SIG-M5 treated with dmso at 0.1 percent for 504 hours (cell line): ENCODE measurements at regions not wholly inside any gene's neighbourhood (a gene's known extent, or its start where the extent isn't known, plus 50 kb on each side); places are given as distances from the start of the nearest gene placed in this dataset.
"Not testable (repeated sequence)": the region's sequence is repeated elsewhere in the genome, so short reads cannot be mapped to it uniquely, and the experiment has no call there.

ENCODE experiments used
- DNase-seq: peaks from one replicate; lab custom pipeline; 2025; ENCODE audit not compliant: unreplicated experiment; lab: John Stamatoyannopoulos, UW

DNA sequence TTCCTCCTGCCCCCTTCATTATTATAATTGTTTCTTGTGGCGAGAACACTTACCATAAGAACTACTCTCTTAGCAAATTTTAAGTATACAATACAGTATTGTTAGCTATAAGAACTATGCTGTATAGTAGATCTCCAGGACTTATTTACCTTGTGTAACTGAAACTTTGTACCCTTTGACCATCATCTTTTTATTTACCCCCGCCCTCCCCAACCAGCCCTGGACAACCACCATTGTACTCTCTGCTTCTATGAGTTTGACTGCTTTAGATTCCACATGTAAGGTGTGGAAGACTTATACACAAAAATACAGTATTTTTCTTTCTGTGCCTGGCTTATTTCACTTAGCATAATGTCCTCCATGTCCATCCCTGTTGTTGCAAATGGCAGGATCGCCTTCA lies 161.1 kb downstream of the PHF8 start:
- no peak for DNase-seq

DNA sequence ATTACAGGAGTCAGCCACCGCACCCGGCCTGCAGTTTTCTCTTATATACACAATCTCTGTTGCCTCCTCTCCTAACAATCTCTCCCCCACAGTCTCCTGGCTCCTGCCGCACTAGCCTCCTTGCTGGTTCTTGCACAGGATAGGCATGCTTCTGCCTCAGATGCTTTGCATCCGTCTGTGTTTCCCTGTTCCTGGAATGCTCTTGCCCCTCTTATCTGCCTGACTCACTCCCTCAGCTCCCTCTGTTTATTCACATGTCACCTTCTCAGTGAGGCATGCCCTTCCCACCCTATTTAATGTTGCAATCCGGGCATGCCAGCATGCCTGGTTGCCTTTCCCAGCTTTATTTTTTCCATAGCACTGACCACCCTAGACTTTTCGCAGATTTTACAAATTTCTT lies 161.9 kb downstream of the PHF8 start:
- no peak for DNase-seq

DNA sequence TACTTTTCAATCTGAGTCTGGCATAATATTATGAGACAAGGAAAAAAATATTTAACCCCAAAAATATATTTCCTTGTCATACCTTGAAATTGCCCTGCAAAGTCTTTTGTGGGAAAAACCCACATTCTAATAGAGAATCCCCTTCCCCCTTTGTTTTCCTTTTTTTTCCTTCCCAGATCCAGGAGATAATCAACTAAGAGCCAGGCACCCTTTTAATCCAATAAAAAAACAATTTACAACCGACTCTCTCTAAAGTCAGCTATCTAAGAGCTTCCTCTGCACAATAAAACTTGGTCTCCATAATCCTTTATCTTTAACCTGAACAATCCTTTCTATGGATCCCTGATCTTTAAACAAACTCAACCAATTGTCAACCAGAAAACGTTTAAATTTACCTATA lies 163.5 kb downstream of the PHF8 start:
- not testable (repeated sequence) for DNase-seq

GRCh38 chrX:53859890-53860289 lies 173.4 kb upstream of the HUWE1 start:
- no peak for DNase-seq

DNA sequence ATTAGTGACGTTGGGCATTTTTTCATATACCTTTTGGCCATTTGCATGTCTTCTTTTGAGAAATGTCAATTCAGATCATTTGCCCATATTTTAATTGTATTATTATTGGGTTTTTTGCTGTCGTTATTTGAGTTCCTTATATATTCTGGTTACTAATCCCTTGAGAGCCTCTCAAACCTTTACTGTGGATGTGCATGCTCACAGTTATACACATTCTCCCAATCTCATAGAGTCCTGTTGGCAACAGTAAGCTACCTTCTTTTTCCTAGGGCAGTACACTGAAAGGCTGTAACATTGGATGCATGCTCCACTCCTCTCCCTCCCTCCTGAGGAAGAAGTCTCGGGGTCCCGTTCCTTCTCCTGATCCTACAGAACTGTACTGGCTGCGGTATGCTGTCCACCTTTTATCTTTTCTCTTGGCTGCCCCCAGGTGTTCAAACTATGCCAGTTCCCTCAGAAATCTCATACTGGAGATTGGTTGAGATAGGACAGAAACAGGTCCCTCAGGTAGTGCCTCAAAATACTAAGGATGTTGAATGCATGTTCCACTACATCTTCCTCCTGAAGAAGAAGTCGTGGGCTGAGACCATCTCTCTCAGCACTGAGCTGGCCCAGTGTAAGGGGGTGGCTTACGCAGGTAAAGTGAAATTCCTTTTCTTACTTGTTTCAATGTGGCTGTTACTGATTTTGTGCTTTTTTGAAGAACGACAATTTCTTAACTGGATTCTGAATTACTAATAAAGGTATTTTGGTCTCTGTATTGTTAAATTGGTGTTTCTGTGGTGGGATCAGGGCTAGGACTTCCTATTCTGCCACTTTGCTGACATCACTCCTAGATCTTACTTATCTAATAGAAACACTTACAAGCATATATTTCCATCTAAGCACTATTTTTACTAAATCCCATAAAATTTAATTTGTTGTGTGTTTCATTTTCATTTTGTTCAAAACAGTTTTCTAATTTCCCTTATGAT lies 145.4 kb upstream of the HUWE1 start:
- DNase-seq, result peak; percentile 7

GRCh38 chrX:53824686-53825085 lies 138.2 kb upstream of the HUWE1 start:
- DNase-seq, result no peak

GRCh38 chrX:53818115-53818514 lies 131.6 kb upstream of the HUWE1 start:
- DNase-seq, result not testable (repeated sequence)

DNA sequence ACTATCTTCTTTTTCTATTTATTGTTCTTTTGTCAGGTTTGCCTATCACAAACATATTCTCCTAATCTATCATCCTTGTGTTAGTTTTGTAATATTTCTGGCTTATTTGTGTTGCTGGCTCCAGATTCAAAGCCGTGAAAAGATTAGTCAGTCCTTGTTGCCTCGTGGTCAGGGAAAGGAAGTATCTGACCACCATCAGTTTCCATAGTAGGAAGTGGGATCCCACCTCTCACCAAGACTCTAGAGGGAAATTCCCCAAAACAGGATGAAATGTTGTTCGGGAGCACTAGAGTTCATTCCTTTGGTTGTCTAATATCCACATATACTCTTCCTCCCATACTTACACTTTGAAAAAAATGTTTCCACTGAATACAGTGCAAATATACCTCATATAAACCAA lies 131.0 kb upstream of the HUWE1 start:
- no peak for DNase-seq

DNA sequence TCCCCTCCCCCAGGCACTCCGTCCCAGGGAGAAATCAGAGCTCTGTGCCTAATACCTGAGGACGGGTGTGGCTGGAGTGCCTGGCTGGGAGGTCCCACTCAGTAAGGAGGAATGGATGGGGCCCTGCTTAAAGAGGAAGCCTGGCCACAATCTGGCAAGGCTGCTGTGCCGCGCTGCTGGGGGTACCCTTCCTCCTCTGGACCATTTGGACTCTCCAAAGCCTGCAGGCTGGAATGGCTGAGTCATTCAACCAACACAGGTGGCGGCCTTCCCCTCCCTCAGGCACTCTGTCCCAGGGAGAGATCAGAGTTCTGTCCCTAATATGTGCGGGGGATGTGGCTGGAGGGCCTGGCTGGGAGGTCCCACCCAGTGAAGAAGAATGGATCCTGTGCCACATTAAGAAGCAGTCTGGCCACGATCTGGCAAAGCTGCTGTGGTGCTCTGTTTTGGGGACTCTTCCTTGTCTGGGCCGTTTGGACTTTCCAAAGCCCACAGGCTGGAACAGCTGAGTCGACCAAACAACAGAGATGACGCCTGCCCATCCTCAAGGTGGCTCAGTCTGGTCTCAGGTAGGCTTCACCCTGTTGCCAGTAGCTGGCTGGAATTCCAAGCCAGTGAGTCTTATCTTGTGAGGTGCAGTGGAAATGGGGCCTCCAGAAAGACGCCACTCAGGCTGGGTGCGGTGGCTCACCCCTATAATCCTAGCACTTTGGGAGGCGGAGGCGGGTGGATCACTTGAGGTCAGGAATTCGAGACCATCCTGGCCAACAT lies 127.3 kb upstream of the HUWE1 start:
- no peak for DNase-seq

DNA sequence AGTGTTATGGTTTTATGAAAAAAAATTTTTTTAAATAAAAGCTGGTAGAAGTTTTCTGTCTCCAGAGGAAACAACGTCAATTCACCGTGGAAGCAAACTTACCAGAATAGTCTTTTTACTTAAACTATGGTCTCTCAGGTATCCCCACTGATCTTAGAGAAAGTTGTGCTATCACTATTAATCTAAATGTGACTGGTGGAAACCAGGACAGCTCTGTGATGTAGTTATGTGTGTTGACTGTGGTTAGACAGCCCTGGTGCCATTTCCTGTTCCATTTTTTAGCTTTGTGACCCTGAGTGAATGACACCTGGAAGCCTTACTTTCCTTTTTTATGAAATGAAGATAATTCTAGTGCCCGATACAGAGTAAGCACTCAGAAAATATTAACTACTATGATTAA lies 111.8 kb upstream of the HUWE1 start:
- DNase-seq, result no peak

DNA sequence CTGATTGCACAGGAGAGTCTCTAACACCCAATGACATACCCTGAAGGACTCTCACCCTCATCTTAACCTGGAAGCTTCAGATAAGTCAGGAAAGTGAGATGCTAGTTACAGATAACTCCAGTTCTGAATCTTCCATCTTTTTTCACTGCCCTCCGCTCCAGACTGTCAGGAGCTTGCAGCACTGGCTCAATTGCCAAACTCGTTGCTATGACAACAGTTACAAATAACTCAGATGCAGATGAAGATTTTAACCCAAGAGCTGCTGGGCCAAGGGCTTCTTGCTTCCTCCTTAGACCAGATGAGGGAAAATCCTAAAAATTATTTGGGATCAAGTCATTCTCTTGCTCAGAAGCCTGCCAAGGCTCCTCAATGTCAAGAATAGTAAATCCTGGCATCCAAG lies 109.1 kb upstream of the HUWE1 start:
- DNase-seq, result no peak

DNA sequence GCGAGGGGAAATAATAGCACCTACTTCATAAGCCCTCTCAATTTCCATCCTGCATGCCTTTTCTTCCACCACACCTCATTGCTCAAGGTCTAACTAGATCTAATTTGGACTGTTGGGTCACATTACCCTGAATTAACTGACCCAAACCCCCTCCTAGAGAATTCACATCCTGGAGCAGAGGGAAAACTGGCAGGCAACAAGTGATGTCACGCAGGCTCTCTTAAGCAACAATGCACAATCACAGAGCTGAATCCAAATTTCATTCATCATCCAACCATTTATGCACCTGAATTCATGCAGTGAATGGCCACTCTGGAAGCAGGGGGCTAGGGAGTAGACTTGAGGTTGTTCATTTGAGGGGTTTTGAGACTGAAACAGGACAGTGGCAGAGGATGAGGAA lies 107.7 kb upstream of the HUWE1 start:
- DNase-seq, result no peak

GRCh38 chrX:53768865-53769264 lies 82.3 kb upstream of the HUWE1 start:
- no peak for DNase-seq

GRCh38 chrX:53768451-53768850 lies 81.9 kb upstream of the HUWE1 start:
- no peak for DNase-seq

DNA sequence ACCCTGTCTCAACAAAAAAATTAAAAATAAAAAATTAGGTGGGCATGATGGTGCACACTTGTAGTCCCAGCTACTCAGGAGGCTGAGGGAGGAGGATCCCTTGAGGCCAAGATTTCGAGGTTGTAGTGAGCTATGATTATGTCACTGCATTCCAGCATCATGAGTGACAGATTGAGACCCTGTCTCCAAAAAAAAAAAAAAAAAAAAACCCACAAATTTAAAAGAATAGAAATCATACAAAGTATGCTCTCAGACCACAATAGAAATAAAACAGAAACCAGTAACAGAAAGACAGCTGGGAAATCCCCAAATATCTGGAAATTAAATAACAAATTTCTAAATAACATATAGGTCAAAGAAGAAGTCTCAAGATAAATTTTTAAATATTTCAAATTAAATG lies 81.0 kb upstream of the HUWE1 start:
- no peak for DNase-seq

GRCh38 chrX:53757181-53757580 lies 70.7 kb upstream of the HUWE1 start:
- DNase-seq, result not testable (repeated sequence)

- DNase-seq, result no peak
These were observed 60.2 kb upstream of the HUWE1 start for GRCh38 chrX:53746718-53747117.

GRCh38 chrX:53743244-53743643 lies 56.7 kb upstream of the HUWE1 start:
- no peak for DNase-seq

- DNase-seq, result no peak
These were observed 51.9 kb upstream of the HUWE1 start for GRCh38 chrX:53738370-53738906.
